GM10266 (cell line): ENCODE measurements at regions not wholly inside any gene's neighbourhood (a gene's known extent, or its start where the extent isn't known, plus 50 kb on each side); places are given as distances from the start of the nearest gene placed in this dataset.

ENCODE experiments used
- DNase-seq: peaks from one replicate; pipeline ENCODE4 v3.0.0; 2012; ENCODE audit errors: extremely low spot score
- TF ChIP-seq, protein P1 (sequence below): IDR thresholded peaks from 2 replicates; pipeline ENCODE4 v1.5.1; 2012; ENCODE audit warnings: mild to moderate bottlenecking, low read depth; ENCODE audit not compliant: control insufficient read depth, insufficient read depth; ENCODE audit errors: missing control alignments

DNA sequence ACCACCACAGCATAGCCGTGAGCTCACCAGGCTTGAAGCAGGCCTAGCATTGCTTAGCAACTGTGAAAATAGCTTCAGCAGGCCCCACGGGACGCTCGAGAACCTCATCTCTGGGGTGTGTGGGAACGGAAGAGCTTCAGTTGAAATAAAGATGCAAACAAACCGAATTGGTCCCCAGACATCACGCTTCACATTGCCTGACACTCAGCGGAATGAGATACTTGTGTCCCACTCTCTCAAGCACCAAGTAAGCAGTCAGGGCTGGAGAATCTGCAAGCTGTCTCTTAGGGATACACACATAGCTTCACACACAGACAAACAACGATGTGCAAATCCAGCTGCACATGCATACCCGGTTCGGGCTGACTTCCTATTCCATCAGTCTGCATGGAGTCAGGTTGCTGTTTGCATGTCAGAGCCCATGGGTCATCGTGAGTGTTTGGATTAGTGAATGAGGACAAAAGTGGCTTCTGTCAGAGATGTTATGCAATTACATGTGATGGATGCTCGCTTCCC, 205.7 kb downstream of the SNX19 start:
- no peak for DNase-seq
- TF ChIP-seq, protein P1, sequence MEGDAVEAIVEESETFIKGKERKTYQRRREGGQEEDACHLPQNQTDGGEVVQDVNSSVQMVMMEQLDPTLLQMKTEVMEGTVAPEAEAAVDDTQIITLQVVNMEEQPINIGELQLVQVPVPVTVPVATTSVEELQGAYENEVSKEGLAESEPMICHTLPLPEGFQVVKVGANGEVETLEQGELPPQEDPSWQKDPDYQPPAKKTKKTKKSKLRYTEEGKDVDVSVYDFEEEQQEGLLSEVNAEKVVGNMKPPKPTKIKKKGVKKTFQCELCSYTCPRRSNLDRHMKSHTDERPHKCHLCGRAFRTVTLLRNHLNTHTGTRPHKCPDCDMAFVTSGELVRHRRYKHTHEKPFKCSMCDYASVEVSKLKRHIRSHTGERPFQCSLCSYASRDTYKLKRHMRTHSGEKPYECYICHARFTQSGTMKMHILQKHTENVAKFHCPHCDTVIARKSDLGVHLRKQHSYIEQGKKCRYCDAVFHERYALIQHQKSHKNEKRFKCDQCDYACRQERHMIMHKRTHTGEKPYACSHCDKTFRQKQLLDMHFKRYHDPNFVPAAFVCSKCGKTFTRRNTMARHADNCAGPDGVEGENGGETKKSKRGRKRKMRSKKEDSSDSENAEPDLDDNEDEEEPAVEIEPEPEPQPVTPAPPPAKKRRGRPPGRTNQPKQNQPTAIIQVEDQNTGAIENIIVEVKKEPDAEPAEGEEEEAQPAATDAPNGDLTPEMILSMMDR, result no peak

DNA sequence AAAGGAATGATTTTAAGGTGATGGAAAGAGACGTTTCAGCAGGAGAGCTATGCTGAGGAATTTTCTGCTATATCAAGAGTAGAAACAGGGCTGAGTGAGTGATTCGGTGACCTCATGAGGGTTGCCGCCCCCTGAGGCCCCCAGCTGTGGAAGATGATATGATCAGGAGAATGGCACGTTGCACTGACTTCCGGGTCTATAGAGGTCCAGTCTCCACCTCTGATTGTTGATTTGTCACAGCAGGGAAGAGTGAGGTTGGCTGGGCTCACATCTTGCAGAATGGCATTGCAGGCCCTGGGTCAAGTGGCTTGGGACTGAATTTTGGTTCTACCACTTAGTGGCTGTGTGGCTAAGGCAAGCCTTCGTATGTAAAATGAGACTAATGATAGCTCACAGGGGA, 205.1 kb downstream of the SNX19 start:
- DNase-seq, result no peak
- TF ChIP-seq, protein P1, result no peak

DNA sequence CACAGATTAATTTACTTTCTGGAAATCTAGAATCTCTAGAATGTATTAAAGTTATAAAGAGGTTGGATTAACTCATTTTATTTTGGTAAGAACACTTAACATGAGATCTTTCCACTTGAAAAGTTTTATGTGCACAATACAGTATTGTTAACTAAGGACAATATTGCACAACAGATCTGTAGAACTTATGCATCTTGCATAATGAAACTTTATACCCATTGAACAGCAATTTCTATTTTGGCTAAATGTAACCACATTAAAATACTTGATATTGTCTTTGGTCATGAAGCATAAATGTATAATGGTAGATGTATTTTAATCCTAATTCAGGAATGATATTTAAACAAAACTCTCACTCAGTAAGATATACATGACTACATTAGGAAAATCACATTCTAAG, 203.8 kb downstream of the SNX19 start:
- no peak for DNase-seq
- TF ChIP-seq, protein P1, result no peak

DNA sequence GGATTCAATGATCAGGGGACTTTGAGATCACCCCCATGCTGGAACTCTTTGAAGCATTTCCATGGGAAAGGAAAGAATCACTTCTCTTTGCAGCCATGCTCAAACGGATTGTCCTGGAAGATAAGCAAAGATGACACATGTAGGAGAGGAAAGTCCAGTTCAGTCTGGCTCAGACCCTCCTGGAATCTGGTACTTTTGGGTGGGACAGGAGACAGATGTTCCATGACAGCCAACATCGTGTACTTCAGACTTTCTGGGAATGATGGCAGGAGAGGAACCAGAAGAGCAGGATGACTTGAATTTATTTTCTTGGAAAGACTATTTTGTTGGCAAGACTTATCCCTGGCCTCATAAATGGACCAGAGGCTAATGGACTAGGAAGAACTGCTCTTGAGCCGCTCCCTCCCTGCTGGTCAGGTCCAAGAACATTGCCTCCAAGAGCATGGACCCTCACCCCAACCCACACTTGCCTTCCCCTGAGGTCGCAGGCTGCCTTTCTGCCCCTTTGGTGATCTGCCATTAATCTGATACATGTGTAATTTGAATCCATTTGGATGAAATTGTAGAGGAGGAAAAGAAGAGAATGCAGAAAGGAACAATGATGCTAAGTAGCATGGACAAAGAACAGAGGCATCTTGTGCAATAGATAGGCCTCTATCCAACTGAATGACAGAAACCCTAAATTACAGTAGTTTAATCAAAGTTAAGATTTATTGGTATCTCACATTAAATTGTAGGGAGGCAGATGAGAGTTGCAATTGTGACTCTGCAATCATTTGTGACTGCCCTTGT, 201.0 kb downstream of the SNX19 start:
- TF ChIP-seq, protein P1, result no peak
- no peak for DNase-seq

DNA sequence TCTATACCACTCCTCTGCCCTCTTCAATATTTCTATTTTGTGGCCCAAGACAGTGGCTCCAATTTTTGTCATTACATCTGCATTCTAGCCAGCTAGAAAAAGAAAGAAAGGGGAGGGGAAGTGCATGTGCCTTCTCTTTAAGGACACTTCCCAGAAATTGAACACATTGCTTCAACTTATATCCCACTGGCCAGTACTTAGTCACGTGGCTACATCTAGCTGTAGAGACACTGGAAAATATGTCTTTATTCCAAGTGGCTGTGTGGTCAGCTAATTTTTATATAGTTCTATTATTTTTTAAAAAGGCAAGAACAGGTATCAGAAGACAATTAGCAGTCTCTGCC, 200.4 kb downstream of the SNX19 start:
- TF ChIP-seq, protein P1, result no peak
- DNase-seq, result no peak

DNA sequence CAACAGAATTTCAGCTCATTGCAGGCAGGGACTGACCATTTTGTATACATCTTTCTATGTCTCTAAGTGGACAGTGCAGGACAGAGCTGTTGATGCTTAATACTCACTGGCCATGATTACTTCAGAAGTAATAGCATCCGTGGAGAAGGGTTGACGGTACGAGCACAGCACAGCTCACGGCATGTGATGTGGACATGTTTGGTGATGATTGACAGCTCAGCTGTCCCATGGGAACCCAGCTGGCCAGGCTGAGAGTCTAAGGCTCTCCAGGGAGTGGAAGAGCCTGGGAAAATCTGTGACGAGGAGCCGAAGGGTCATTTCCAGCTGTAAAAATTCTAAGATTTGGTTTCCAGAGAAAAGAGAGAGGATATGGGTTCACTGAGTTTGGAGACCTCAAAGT, 198.2 kb downstream of the SNX19 start:
- TF ChIP-seq, protein P1, result no peak
- no peak for DNase-seq

DNA sequence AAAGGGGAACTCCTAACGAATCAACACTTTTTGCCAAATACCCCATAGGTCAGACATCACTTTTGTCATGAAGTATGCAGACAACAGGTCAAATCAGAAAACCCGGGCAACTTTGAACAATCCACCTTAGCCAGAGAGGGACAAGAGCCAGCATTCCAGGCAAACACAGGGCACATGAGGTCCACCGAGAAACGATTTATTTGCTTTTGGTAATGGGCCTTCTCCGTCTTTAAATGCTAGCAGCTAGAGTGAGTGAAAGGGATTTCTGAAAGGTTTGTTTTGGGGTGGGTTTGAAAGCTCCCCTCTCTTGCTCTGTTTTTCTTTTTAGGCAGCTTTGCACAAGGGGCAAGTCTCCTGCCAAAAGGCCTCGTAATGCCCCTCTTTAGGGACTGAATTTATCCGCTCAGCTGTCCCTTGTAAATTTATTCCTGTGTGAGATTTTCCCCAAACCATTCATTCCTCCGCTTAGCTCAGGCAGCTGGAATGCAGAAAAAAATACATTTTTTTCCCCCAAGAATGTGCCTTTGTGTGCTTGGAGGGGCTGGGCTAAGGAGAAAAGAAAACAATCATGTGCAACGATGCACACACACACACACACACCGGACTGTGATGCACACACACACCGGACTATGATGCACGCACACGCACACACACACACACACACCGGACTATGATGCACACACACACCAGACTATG, 196.9 kb downstream of the SNX19 start:
- DNase-seq, result no peak
- TF ChIP-seq, protein P1, result no peak
